ENCODE measurements at regions not wholly inside any gene's neighbourhood (a gene's known extent, or its start where the extent isn't known, plus 50 kb on each side); places are given as distances from the start of the nearest gene placed in this dataset.

DNA sequence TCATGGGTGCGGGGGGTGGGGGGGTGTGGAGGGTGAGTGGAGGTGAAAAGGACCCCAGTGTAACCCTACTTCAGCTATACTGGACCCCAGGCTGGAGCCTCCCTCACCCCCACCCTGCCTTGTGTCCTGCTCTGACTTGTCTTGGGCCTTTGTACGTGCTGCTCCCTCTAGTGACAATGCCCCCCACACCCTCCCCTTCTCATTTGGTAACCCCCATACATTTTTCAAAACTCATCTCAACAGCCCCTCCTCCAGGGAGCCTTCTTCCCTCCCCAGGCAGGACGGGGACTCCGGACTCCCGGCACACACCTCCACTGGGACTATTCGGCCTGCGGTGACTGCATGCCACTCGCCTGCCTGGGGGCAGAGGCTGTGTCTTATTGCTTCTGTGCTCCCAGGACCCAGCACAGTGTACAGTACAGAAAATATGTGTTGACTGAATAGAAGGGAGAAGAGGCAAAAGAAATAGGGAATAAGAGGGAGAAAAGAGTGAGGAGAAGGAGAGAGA, 108.2 kb downstream of the VEGFA start:
- H3K4me1 Mint-ChIP-seq (ENCODE audit: low read depth), result no peaks in the 10 kb centered on the region

DNA sequence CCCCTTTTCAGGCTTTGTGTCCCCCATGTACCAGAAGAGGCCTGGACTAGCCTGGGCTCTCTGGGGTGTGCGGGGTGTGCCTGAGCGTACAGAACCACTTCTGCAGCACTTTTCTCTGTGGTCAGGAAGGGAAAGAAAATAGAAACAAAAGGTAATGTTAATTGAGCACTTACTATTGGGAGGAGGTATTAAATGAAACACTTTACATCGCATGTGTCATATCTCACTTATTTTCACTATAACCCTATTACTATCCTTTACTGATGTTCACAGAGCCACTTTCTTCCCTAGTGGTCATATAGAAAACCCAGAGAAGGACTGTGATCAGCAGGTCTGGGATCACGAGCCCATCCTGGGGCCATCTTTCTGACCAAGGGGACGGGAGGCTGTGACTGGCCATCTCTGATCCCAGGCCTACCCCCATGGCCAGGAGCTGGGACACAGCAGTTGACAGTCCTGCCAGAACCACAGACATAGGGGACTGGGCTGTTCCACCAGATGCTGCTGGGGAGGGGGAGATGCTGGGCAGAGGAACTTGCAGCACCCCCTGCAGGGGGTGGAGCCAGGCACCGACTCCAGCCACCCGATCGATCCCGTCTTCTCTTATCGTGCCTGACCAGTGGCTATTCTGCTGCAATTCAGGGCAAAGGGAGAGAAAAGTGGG, 107.6 kb downstream of the VEGFA start:
- Mint-ChIP-seq H3K9me3 (no peaks in the 10 kb centered on the region), H3K27me3 (ENCODE audit: insufficient read depth) (no peaks in the 10 kb centered on the region), H3K4me1 (ENCODE audit: low read depth) (no peaks in the 10 kb centered on the region), H3K36me3 (ENCODE audit: low read depth) (no peaks in the 10 kb centered on the region), H3K4me3 (no peak overlapping the region), H3K27ac (no peak overlapping the region)
- no peak for DNase-seq (ENCODE audit: low spot score)
- intact Hi-C loops (cut with micrococcal nuclease), result no loop called here

More for the DNA sequence above, 108.2 kb downstream of the VEGFA start:
- H3K27ac Mint-ChIP-seq, result no peak overlapping the region
- no peaks in the 10 kb centered on the region for H3K36me3 Mint-ChIP-seq (ENCODE audit: low read depth)
- no peaks in the 10 kb centered on the region for H3K9me3 Mint-ChIP-seq
- H3K4me3 Mint-ChIP-seq, result no peak overlapping the region
- intact Hi-C loops (cut with micrococcal nuclease), result no loop called here
- DNase-seq (ENCODE audit: low spot score), result no peak
- H3K27me3 Mint-ChIP-seq (ENCODE audit: insufficient read depth), result no peaks in the 10 kb centered on the region

- Mint-ChIP-seq H3K27ac (no peak overlapping the region), H3K9me3 (no peaks in the 10 kb centered on the region), H3K4me3 (no peak overlapping the region), H3K36me3 (ENCODE audit: low read depth) (no peaks in the 10 kb centered on the region), H3K4me1 (ENCODE audit: low read depth) (no peaks in the 10 kb centered on the region), H3K27me3 (ENCODE audit: insufficient read depth) (no peaks in the 10 kb centered on the region)
- intact Hi-C loops (cut with micrococcal nuclease), result no loop called here
- DNase-seq (ENCODE audit: low spot score), result no peak
Measured at GRCh38 chr6:43877036-43877435, 107.0 kb downstream of the VEGFA start.

GRCh38 chr6:43876602-43877001, 106.6 kb downstream of the VEGFA start:
- no peaks in the 10 kb centered on the region for H3K27me3 Mint-ChIP-seq (ENCODE audit: insufficient read depth)
- H3K9me3 Mint-ChIP-seq, result no peaks in the 10 kb centered on the region
- no peaks in the 10 kb centered on the region for H3K4me1 Mint-ChIP-seq (ENCODE audit: low read depth)
- H3K4me3 Mint-ChIP-seq, result no peak overlapping the region
- intact Hi-C loops (cut with micrococcal nuclease), result no loop called here
- no peak for DNase-seq (ENCODE audit: low spot score)
- no peak overlapping the region for H3K27ac Mint-ChIP-seq
- no peaks in the 10 kb centered on the region for H3K36me3 Mint-ChIP-seq (ENCODE audit: low read depth)

DNA sequence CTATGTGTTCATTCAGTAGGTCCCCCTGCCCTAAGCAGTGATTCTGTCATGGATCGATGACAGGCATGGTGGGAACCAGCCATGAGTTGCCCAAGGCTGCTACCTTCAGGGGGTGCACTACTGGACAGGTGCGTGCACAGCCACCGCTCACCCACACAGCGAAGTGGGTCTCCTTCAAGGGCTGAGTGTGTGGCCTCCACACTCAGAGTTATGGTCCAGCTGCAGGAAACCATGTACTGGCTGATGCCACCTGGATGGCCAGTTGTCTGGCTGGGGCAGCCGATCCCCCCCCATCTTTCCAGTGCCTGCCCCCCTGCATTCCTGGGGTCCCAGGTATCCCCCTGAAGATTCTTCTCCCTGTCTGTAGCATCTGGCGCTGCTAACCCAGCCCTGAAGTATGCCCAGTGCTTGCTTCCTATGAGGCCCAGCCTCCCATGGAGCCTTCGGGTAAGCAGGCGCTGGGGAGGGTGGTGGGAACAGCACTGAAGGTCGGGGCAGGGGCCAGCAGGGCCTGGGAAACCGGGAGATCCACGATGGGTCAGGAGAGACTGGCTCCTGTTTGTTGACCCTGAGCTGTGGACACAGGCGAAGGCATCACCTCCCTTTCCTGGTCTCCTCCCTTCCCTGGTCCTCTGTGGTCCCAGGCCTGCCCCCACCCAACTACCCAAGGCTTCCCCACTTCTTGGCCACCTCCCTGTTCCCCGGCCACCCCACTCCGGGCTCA, 106.0 kb downstream of the VEGFA start:
- Mint-ChIP-seq H3K27me3 (ENCODE audit: insufficient read depth) (no peaks in the 10 kb centered on the region), H3K4me1 (ENCODE audit: low read depth) (no peaks in the 10 kb centered on the region), H3K27ac (no peak overlapping the region), H3K4me3 (no peak overlapping the region), H3K9me3 (no peaks in the 10 kb centered on the region), H3K36me3 (ENCODE audit: low read depth) (no peaks in the 10 kb centered on the region)
- no peak for DNase-seq (ENCODE audit: low spot score)
- intact Hi-C loops (cut with micrococcal nuclease), result no loop called here

DNA sequence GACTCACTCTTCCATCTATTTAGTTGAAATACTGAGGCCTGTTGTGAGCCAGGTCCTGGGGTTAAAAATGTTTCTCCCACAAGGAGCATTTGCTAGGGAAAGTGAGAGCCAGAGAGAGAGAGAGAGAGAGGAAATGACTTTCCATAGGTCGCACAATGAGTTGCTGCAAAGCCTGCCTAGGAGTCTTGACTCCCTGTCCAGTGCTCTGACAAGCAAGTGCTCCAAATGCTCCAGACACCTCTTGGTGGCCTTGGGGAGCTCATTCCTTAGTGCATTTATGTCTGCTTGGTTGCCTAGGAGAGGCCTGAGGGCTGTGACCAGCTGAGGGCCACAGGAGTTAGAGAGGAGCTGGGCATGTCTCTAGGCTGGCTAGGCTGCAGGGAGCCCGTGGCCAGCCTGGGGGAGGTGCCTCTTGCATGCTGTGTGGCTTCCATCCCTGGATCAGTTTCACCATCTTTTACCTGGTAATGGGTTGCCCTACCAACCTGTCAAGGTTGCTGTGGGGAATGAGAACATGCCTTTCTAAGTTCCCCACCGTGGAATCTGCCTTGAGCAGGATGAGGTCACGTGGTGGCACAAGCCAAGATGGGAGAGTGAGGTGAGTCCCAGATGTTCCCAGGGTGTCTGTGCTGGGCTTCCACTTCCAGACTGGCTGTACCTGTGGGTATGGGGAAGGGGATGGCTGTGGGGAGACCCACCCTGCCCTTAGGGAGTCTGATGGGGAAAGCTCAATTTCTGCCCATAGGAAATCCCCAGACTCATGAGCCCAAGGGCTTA, 105.0 kb downstream of the VEGFA start:
- Mint-ChIP-seq H3K9me3 (no peaks in the 10 kb centered on the region), H3K4me3 (no peak overlapping the region), H3K27ac (no peak overlapping the region), H3K4me1 (ENCODE audit: low read depth) (no peaks in the 10 kb centered on the region), H3K36me3 (ENCODE audit: low read depth) (no peaks in the 10 kb centered on the region), H3K27me3 (ENCODE audit: insufficient read depth) (peaks cover 3% of the 10 kb centered on the region)
- intact Hi-C loops (cut with micrococcal nuclease), result no loop called here
- DNase-seq (ENCODE audit: low spot score), result no peak

DNA sequence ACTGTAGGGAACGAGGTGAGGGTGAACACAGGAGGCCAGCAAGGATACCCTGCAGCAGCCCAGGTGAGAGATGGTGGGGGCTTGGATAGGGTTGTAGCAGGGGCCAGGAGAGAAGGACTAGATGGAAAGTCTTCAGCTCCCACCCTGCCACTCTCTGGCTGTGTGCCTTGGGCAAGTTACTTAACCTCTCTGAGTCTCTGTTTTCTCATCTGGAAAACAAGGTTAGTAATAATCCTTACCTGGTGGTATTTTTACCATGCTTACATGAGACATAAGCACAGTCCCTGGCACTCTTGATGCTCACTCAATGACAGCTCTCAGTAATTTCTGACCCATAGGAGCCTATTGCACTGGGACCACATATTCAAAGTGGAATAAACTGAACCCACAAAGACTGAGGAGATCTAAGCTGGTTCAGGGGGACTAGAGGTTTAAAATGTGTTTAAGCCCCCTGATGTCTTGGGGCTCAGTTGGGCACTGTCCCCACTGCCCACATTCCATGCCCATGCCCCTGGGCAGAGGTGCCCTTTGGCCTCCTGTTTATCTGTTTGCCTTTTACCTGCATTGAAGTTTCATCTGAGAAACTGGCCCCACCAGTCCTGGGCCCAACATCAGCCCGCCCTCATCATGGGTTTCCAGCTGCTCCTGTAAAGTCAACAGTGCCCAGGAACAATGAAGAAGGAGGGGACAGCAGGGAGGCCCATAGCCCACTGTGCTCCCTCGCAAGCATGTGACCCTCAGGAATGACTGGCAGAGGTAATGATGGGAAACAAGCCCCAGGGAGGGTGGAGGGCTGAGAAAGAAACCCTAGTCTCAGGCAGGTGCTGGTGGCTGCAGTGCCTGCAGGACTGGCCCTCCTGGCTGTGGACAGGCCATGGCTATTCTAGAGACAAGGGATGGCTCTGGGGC, 104.0 kb downstream of the VEGFA start:
- Mint-ChIP-seq H3K4me3 (no peak overlapping the region), H3K27ac (no peak overlapping the region)

GRCh38 chr6:43871933-43872332, 101.9 kb downstream of the VEGFA start:
- Mint-ChIP-seq H3K27me3 (ENCODE audit: insufficient read depth) (peaks cover 3% of the 10 kb centered on the region), H3K27ac (no peak overlapping the region), H3K9me3 (no peaks in the 10 kb centered on the region), H3K4me1 (ENCODE audit: low read depth) (no peaks in the 10 kb centered on the region), H3K4me3 (no peak overlapping the region), H3K36me3 (ENCODE audit: low read depth) (no peaks in the 10 kb centered on the region)
- intact Hi-C loops (cut with micrococcal nuclease), result no loop called here
- no peak for DNase-seq (ENCODE audit: low spot score)

More for the DNA sequence above, 104.0 kb downstream of the VEGFA start:
- DNase-seq (ENCODE audit: low spot score), result no peak
- Mint-ChIP-seq H3K4me1 (ENCODE audit: low read depth) (no peaks in the 10 kb centered on the region), H3K9me3 (no peaks in the 10 kb centered on the region), H3K36me3 (ENCODE audit: low read depth) (no peaks in the 10 kb centered on the region), H3K27me3 (ENCODE audit: insufficient read depth) (peaks cover 3% of the 10 kb centered on the region)
- intact Hi-C loops (cut with micrococcal nuclease), result no loop called here

DNA sequence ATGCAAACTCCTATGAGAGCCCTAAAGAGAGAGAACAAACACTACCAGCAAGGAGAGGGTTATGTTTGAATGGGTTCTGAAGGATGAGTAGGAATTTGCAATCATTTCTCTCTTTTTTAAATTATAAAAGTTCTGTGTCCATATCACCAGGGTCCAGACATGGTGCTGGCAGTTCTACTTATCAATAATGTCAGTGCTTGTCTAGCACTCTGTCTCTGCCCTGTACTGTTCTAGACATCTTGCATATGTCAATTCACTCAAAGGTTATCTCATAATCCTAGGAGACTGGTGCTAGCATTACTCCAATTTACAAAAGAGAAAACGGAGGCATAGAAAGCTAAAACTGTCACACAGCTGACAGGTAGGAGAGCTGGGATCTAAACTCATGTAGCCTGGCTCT, 101.3 kb downstream of the VEGFA start:
- no peak overlapping the region for H3K4me3 Mint-ChIP-seq
- no peak for DNase-seq (ENCODE audit: low spot score)
- no peaks in the 10 kb centered on the region for H3K9me3 Mint-ChIP-seq
- intact Hi-C loops (cut with micrococcal nuclease), result no loop called here
- H3K27ac Mint-ChIP-seq, result no peak overlapping the region
- no peaks in the 10 kb centered on the region for H3K36me3 Mint-ChIP-seq (ENCODE audit: low read depth)
- peaks cover 3% of the 10 kb centered on the region for H3K27me3 Mint-ChIP-seq (ENCODE audit: insufficient read depth)
- no peaks in the 10 kb centered on the region for H3K4me1 Mint-ChIP-seq (ENCODE audit: low read depth)

- Mint-ChIP-seq H3K27me3 (ENCODE audit: insufficient read depth) (peaks cover 3% of the 10 kb centered on the region), H3K9me3 (no peaks in the 10 kb centered on the region), H3K36me3 (ENCODE audit: low read depth) (no peaks in the 10 kb centered on the region), H3K27ac (no peak overlapping the region), H3K4me3 (no peak overlapping the region), H3K4me1 (ENCODE audit: low read depth) (no peaks in the 10 kb centered on the region)
- no peak for DNase-seq (ENCODE audit: low spot score)
- intact Hi-C loops (cut with micrococcal nuclease), result no loop called here
Measured at GRCh38 chr6:43870660-43871061, 100.7 kb downstream of the VEGFA start.

GRCh38 chr6:43869792-43870659, 100.0 kb downstream of the VEGFA start:
- no peaks in the 10 kb centered on the region for H3K9me3 Mint-ChIP-seq
- H3K27me3 Mint-ChIP-seq (ENCODE audit: insufficient read depth), result peaks cover 3% of the 10 kb centered on the region
- no peaks in the 10 kb centered on the region for H3K36me3 Mint-ChIP-seq (ENCODE audit: low read depth)
- intact Hi-C loops (cut with micrococcal nuclease), result no loop called here
- DNase-seq (ENCODE audit: low spot score), result no peak
- no peaks in the 10 kb centered on the region for H3K4me1 Mint-ChIP-seq (ENCODE audit: low read depth)
- no peak overlapping the region for H3K27ac Mint-ChIP-seq
- no peak overlapping the region for H3K4me3 Mint-ChIP-seq

All from activated T-helper 1 cell treated with anti-CD3 and anti-CD28 coated beads, Interleukin-12 subunit alpha, Interleukin-12 subunit beta, Interleukin-2, Interleukin-4 antibody, amounts not matched to agents 30 ng/mL and 10 ng/mL and 1 ng/mL, durations not matched to agents 14 hours and 24 hours and 36 hours (primary cell).